Lung (tissue), 11 donors: ENCODE measurements at regions not wholly inside any gene's neighbourhood (a gene's known extent, or its start where the extent isn't known, plus 50 kb on each side); places are given as distances from the start of the nearest gene placed in this dataset.

Source experiments
- ATAC-seq: fragments of 200-7000 bp; cut with Tn5 transposase; one replicate; pipeline ENCODE4 v1.9.1; 2020; ENCODE audit warnings: moderate number of reproducible peaks; ENCODE audit not compliant: insufficient read depth, low FRiP score
- DNase-seq, 3 donors: peaks; one replicate each; pipeline ENCODE4 v3.0.0-alpha.2; 2013 to 2017
- H3K27ac ChIP-seq, 2 donors: one replicate each; pipeline ENCODE4 v1.5.1; 2013; ENCODE audit warnings: mild to moderate bottlenecking in 2 of 2, moderate library complexity in 2 of 2, control low read depth in 1 of 2, inconsistent platforms in 1 of 2, low read depth in 1 of 2, low read length in 1 of 2
- H3K27me3 ChIP-seq, 3 donors: one replicate each; pipeline ENCODE4 v1.5.1; 2013; ENCODE audit warnings: low read length in 2 of 3; ENCODE audit not compliant: control insufficient read depth in 3 of 3, insufficient read depth in 3 of 3
- H3K36me3 ChIP-seq, 4 donors: one replicate each; pipeline ENCODE4 v1.5.1; 2013; ENCODE audit warnings: low read length in 4 of 4, mild to moderate bottlenecking in 1 of 4, moderate library complexity in 1 of 4; ENCODE audit not compliant: control insufficient read depth in 4 of 4, insufficient read depth in 4 of 4
- H3K4me1 ChIP-seq, 5 donors: one replicate each; pipeline ENCODE4 v1.5.1; 2013; ENCODE audit warnings: low read length in 5 of 5, mild to moderate bottlenecking in 2 of 5, moderate library complexity in 1 of 5; ENCODE audit not compliant: control insufficient read depth in 5 of 5, insufficient read depth in 5 of 5
- H3K4me3 ChIP-seq: one replicate; pipeline ENCODE4 v1.5.1; 2013; ENCODE audit warnings: mild to moderate bottlenecking, control low read depth, moderate library complexity
- H3K9ac ChIP-seq, 2 donors: one replicate each; pipeline ENCODE4 v1.5.1; 2013; ENCODE audit warnings: low read length in 2 of 2, control low read depth in 1 of 2; ENCODE audit not compliant: insufficient read depth in 1 of 2
- H3K9me3 ChIP-seq, 4 donors: one replicate each; pipeline ENCODE4 v1.5.1; 2013; ENCODE audit warnings: low read length in 3 of 4, mild to moderate bottlenecking in 1 of 4, moderate library complexity in 1 of 4; ENCODE audit not compliant: control insufficient read depth in 4 of 4, insufficient read depth in 3 of 4
- CTCF ChIP-seq: IDR thresholded peaks from 2 replicates; pipeline ENCODE4 v1.5.1; 2012; ENCODE audit warnings: mild to moderate bottlenecking; ENCODE audit errors: control extremely low read depth, extremely low read depth
- WGBS, 2 donors: extraction: QIAGEN DNeasy Blood & Tissue Kit; methylation state at CpG; one replicate each; pipeline ENCODE4 v1.1.7; 2013; 5-methylcytosine and 5-hydroxymethylcytosine counted together
- donor health status: control.
- donor health status: control.
- donor health status: Bipolar disorder and iron deficiency.
- donor health status: healthy.
- donor health status: DM: yes; HTN: yes; CAD: no.

- Histone ChIP-seq H3K27me3 (no peaks in the 10 kb centered on the region), H3K4me1 (no peaks in the 10 kb centered on the region), H3K9ac (no peak overlapping the region), H3K36me3 (no peaks in the 10 kb centered on the region), H3K4me3 (no peak overlapping the region), H3K9me3 (no peaks in the 10 kb centered on the region), H3K27ac (no peak overlapping the region)
- no peak for TF ChIP-seq CTCF
- no peak for DNase-seq
- ATAC-seq = no peak
- 86 to 94% methylated on average over 4 of the region's 4 CpGs for WGBS, 2 donors
Measured at GRCh38 chr5:30994176-30994575, 199.3 kb upstream of the CDH6 start.

- no peak for ATAC-seq
- peak in 1 of 3 donors; percentile 16 for DNase-seq
- H3K27me3 ChIP-seq = no peaks in the 10 kb centered on the region
- no peaks in the 10 kb centered on the region for H3K36me3 ChIP-seq
- no peak overlapping the region for H3K27ac ChIP-seq
- WGBS, 2 donors = 70 to 82% methylated on average over 5 of the region's 5 CpGs
- no peak for TF ChIP-seq CTCF
- H3K4me1 ChIP-seq = no peaks in the 10 kb centered on the region
- H3K9ac ChIP-seq = no peak overlapping the region
- H3K9me3 ChIP-seq = no peaks in the 10 kb centered on the region
- H3K4me3 ChIP-seq = no peak overlapping the region
Measured at GRCh38 chr5:30991462-30991861, 202.0 kb upstream of the CDH6 start.

- TF ChIP-seq CTCF = no peak
- H3K36me3 ChIP-seq = no peaks in the 10 kb centered on the region
- DNase-seq (no peak), ATAC-seq (no peak)
- H3K9me3 ChIP-seq = no peaks in the 10 kb centered on the region
- H3K9ac ChIP-seq = no peak overlapping the region
- H3K27me3 ChIP-seq = no peaks in the 10 kb centered on the region
- H3K4me3 ChIP-seq = no peak overlapping the region
- H3K27ac ChIP-seq = no peak overlapping the region
- no peaks in the 10 kb centered on the region for H3K4me1 ChIP-seq
Measured at GRCh38 chr5:30981576-30981975, 211.9 kb upstream of the CDH6 start.

- H3K27ac ChIP-seq = no peak overlapping the region
- DNase-seq (no peak), ATAC-seq (no peak)
- no peak for TF ChIP-seq CTCF
- H3K4me1 ChIP-seq = no peaks in the 10 kb centered on the region
- H3K4me3 ChIP-seq = no peak overlapping the region
- H3K36me3 ChIP-seq = no peaks in the 10 kb centered on the region
- H3K27me3 ChIP-seq = no peaks in the 10 kb centered on the region
- 74 to 76% methylated on average over 1 of the region's 1 CpG for WGBS, 2 donors
- H3K9me3 ChIP-seq = peaks cover 0 to 2% (median 0%) of the 10 kb centered on the region in 4 donors
- H3K9ac ChIP-seq = no peak overlapping the region
Measured at GRCh38 chr5:30968971-30969370, 224.5 kb upstream of the CDH6 start.
